ENCODE measurements at regions not wholly inside any gene's neighbourhood (a gene's known extent, or its start where the extent isn't known, plus 50 kb on each side); places are given as distances from the start of the nearest gene placed in this dataset.

DNA sequence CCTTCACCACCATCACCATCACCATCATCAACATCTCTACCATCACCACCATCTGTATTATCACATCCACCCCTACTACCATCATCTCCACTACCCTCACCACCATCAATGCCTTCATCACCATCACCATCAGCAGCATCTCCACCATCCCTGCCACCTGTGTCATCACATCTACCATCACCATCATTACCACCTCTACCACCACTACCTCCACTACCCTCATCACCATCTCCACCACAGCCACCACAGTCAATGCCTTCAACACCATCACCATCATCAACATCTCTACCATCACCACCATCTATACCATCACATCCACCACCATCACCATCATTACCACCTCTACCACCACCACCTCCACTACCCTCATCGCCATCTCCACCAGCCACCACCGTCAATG lies 196.7 kb downstream of the SHQ1 start:
- TF ChIP-seq CTCF (IDR thresholded peaks at IDR 0.05) (no peak), POLR2A (IDR thresholded peaks at IDR 0.05) (no peak)

All from right lobe of liver (tissue), 4 donors.